Fibroblast of pulmonary artery (primary cell): ENCODE measurements at regions not wholly inside any gene's neighbourhood (a gene's known extent, or its start where the extent isn't known, plus 50 kb on each side); places are given as distances from the start of the nearest gene placed in this dataset.

Experiments
- DNase-seq: peaks from one replicate; pipeline ENCODE4 v3.0.0-alpha.2; 2010; ENCODE audit warnings: low read depth
- H3K4me3 ChIP-seq: replicated peaks from 2 replicates; pipeline ENCODE4 v1.5.1; 2011; ENCODE audit warnings: low read depth, mild to moderate bottlenecking, control low read depth, low read length, moderate library complexity
- TF ChIP-seq, protein P1 (sequence below): IDR thresholded peaks from 2 replicates; pipeline ENCODE4 v1.5.1; 2011; ENCODE audit warnings: mild to moderate bottlenecking, control low read depth, low read length, inconsistent platforms; ENCODE audit errors: missing control alignments

DNA sequence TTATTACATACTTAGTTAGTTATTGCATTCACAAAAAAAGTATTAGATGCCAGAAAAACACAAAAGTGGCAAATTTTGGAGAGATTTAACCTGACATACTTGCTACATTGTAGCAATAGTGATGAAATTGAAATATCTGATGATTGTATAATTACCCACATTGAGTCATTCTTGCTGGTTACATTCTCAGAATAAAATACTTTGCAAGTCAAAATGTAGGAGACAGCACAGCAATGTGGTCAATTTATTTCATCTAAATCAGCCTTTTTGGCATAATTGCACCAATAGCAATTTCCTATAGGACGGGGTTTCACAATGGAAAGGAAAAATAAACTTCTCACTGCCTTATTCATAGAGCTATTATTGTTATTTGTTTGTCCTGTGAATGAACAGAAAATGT is 125.0 kb upstream of the ETV6 start:
- DNase-seq = no peak
- TF ChIP-seq, protein P1, sequence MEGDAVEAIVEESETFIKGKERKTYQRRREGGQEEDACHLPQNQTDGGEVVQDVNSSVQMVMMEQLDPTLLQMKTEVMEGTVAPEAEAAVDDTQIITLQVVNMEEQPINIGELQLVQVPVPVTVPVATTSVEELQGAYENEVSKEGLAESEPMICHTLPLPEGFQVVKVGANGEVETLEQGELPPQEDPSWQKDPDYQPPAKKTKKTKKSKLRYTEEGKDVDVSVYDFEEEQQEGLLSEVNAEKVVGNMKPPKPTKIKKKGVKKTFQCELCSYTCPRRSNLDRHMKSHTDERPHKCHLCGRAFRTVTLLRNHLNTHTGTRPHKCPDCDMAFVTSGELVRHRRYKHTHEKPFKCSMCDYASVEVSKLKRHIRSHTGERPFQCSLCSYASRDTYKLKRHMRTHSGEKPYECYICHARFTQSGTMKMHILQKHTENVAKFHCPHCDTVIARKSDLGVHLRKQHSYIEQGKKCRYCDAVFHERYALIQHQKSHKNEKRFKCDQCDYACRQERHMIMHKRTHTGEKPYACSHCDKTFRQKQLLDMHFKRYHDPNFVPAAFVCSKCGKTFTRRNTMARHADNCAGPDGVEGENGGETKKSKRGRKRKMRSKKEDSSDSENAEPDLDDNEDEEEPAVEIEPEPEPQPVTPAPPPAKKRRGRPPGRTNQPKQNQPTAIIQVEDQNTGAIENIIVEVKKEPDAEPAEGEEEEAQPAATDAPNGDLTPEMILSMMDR = no peak
- H3K4me3 ChIP-seq = no peak overlapping the region

GRCh38 chr12:11534064-11534463 is 115.4 kb upstream of the ETV6 start:
- TF ChIP-seq, protein P1 = no peak
- H3K4me3 ChIP-seq = no peak overlapping the region
- no peak for DNase-seq

- H3K4me3 ChIP-seq = no peak overlapping the region
- TF ChIP-seq, protein P1 = no peak
- no peak for DNase-seq
These were observed 114.3 kb upstream of the ETV6 start for GRCh38 chr12:11535127-11535526.

DNA sequence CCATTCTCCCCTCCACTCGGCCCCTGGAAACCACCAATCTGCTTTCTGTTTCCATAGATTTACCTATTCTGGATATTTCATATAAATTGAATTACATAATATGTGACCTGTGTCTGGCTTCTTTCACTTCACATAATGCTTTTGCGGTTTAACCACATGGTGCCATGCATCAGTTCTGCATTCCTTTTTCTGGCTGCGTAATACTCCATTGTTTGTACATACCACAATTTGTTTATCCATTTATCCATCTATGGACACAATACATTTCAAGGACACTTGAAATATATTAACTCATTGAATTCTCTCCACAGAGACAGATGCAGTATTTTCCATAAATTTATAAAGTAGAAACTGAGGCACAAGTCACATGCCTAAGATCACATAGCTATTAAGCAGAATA is 110.3 kb upstream of the ETV6 start:
- no peak overlapping the region for H3K4me3 ChIP-seq
- TF ChIP-seq, protein P1 = no peak
- DNase-seq = no peak

GRCh38 chr12:11540156-11540555 is 109.3 kb upstream of the ETV6 start:
- no peak overlapping the region for H3K4me3 ChIP-seq
- TF ChIP-seq, protein P1 = no peak
- no peak for DNase-seq

DNA sequence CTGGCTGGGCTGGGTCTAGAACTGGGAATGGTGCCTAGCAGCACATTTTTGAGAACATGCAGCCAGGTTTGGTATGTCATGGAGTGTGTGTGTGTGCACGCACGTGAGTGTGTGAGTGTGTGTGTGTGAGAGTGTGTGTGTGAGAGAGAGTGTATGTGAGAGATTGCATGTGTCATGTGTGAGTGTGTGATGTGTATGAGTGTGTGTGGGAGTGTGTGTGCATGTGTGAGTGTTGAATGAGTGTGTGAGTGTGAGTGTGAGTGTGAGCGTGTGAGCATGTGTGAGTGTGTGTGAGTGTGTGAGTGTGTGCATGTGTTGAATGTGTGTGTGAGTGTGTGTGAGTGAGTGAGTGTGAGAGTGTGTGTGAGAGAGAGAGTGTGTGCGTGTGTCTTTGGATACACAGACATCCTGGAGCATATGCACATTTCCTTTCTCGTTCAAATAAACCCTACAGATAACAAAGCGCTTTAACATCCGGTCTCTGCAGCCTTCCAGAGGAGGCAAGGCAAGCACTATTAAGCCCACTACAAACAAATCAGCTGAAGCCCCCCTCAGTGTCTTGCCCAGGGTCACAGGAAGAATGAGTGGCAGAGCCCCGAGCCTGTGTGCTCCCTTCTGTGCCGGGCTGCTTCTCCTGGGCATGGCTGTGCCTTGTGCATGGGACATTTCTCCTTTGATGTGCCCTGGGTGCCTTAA is 108.7 kb upstream of the ETV6 start:
- H3K4me3 ChIP-seq = no peak overlapping the region
- no peak for DNase-seq
- TF ChIP-seq, protein P1 = no peak

GRCh38 chr12:11542599-11542998 is 106.9 kb upstream of the ETV6 start:
- no peak for DNase-seq
- no peak overlapping the region for H3K4me3 ChIP-seq
- TF ChIP-seq, protein P1 = no peak
